ENCODE measurements at regions not wholly inside any gene's neighbourhood (a gene's known extent, or its start where the extent isn't known, plus 50 kb on each side); places are given as distances from the start of the nearest gene placed in this dataset.
A peak's percentile ranks its signal among the peaks of the same experiment; 100 is the strongest.
"Not testable (repeated sequence)": the region's sequence is repeated elsewhere in the genome, so short reads cannot be mapped to it uniquely, and the experiment has no call there.

DNA sequence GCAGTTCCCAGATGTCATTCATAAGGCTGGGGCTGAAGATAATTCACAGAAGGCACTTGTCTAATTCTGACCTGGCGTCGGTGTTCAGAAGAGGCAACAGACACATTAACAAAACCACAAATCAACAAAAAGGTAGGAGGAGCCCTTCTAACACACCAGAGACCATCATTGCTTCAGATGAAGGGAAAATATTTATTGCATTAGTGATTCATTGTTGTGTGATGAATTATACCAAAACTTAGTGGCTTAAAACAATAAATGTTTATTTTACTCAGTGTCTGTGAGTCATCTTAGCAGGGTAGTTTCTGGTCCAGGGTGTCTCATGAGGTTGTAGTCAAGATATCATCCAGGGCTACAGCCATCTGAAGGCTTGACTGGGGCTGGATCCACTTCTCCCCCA is 91.3 kb upstream of the KIF2A start:
- H3K36me3 Mint-ChIP-seq (ENCODE audit: insufficient read depth): no peaks in the 10 kb centered on the region
- no peak overlapping the region for H3K4me3 Mint-ChIP-seq (ENCODE audit: low read depth)
- no peaks in the 10 kb centered on the region for H3K27me3 Mint-ChIP-seq
- no peak for DNase-seq (ENCODE audit: low spot score, unreplicated experiment)
- TF ChIP-seq, protein P1, sequence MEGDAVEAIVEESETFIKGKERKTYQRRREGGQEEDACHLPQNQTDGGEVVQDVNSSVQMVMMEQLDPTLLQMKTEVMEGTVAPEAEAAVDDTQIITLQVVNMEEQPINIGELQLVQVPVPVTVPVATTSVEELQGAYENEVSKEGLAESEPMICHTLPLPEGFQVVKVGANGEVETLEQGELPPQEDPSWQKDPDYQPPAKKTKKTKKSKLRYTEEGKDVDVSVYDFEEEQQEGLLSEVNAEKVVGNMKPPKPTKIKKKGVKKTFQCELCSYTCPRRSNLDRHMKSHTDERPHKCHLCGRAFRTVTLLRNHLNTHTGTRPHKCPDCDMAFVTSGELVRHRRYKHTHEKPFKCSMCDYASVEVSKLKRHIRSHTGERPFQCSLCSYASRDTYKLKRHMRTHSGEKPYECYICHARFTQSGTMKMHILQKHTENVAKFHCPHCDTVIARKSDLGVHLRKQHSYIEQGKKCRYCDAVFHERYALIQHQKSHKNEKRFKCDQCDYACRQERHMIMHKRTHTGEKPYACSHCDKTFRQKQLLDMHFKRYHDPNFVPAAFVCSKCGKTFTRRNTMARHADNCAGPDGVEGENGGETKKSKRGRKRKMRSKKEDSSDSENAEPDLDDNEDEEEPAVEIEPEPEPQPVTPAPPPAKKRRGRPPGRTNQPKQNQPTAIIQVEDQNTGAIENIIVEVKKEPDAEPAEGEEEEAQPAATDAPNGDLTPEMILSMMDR (IDR thresholded peaks at IDR 0.05; ENCODE audit: unreplicated experiment): no peak
- H3K9me3 Mint-ChIP-seq (ENCODE audit: low read depth): no peaks in the 10 kb centered on the region
- no peak overlapping the region for H3K27ac Mint-ChIP-seq
- H3K4me1 Mint-ChIP-seq (ENCODE audit: low read depth): no peaks in the 10 kb centered on the region

DNA sequence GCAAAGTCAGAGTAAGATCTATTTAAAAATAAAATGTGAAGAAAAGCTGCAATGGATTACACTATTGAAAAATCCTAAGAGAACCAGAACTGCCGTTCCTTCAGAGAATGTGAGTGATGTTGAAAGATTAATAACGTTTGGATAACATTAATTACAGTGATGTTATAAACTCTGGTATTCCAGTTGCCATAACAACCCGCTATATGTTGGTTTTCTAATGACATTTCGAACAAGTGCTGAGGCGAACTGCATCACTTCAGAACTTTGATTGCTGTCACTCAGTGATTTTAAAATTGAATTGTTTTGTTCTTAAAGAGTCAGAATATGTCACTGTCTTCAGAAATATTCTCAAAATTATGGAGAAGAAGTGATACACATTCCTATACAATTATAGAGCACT is 89.4 kb upstream of the KIF2A start:
- H3K9me3 Mint-ChIP-seq (ENCODE audit: low read depth); H3K27ac Mint-ChIP-seq; H3K27me3 Mint-ChIP-seq; H3K4me3 Mint-ChIP-seq (ENCODE audit: low read depth); H3K4me1 Mint-ChIP-seq (ENCODE audit: low read depth); H3K36me3 Mint-ChIP-seq (ENCODE audit: insufficient read depth); DNase-seq (ENCODE audit: low spot score, unreplicated experiment): not testable (repeated sequence)

DNA sequence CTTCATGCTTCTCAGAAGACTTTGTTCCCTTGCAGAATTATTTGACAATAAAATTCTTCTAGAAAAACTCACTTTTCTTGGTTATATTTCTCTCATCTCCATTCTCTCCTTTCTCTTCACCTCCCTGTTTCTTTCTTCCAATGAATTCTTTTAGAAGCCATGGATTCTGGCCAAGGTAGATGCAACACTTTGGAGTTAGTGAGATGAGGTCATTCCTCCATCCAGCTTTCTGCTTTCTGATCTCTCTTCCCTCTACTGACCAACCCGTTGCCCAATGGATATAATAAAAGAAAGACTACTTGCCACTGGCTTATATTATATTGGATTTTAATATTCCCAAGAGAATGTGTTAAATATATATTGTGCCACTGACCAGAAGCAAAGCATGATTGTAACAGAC is 88.9 kb upstream of the KIF2A start:
- not testable (repeated sequence) for H3K36me3 Mint-ChIP-seq (ENCODE audit: insufficient read depth); DNase-seq (ENCODE audit: low spot score, unreplicated experiment); H3K4me1 Mint-ChIP-seq (ENCODE audit: low read depth); H3K27ac Mint-ChIP-seq; H3K4me3 Mint-ChIP-seq (ENCODE audit: low read depth); H3K9me3 Mint-ChIP-seq (ENCODE audit: low read depth); H3K27me3 Mint-ChIP-seq

DNA sequence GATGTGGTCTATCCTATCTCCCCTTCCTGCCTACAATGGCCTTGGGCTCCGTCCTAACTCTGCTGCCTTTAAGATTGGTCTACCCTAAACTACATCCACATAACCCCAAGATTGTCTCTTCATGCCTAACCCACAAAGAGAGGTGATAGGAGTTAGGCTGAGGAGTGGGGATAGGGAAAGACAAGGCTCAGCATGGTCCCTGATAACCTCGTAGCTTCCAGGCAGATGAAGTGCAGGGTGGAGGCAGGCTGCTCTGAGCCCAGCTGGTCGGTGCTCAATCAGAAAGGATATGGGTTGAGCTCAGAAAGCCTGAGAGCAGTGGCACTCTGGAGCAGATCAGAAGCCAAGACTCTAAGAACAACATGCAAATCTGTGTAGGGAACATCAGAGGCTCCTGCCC is 87.1 kb upstream of the KIF2A start:
- not testable (repeated sequence) for H3K36me3 Mint-ChIP-seq (ENCODE audit: insufficient read depth); H3K27ac Mint-ChIP-seq; H3K4me3 Mint-ChIP-seq (ENCODE audit: low read depth); DNase-seq (ENCODE audit: low spot score, unreplicated experiment); H3K4me1 Mint-ChIP-seq (ENCODE audit: low read depth); H3K9me3 Mint-ChIP-seq (ENCODE audit: low read depth); H3K27me3 Mint-ChIP-seq

DNA sequence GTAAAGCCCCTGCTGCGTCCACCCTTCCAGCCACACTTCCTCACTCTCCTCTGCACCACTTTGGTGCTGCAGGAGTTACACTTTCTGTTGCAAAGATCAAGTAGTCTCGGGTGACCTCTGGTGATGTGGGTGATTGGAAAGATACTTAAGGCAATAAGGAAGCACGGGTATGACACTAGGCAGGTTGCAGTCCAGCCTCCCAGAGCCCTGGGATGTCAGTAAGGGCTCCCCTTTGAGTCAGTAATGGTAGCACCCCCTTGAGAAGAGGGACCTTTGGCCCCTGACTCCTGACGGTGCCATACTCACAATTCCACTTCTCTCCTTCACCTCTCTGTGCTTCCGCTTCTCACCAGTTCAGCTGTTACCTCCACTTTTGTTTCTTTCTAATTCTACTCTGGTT is 84.1 kb upstream of the KIF2A start:
- DNase-seq (ENCODE audit: low spot score, unreplicated experiment); H3K9me3 Mint-ChIP-seq (ENCODE audit: low read depth); H3K27me3 Mint-ChIP-seq; H3K4me3 Mint-ChIP-seq (ENCODE audit: low read depth); H3K36me3 Mint-ChIP-seq (ENCODE audit: insufficient read depth); H3K27ac Mint-ChIP-seq; H3K4me1 Mint-ChIP-seq (ENCODE audit: low read depth): not testable (repeated sequence)

DNA sequence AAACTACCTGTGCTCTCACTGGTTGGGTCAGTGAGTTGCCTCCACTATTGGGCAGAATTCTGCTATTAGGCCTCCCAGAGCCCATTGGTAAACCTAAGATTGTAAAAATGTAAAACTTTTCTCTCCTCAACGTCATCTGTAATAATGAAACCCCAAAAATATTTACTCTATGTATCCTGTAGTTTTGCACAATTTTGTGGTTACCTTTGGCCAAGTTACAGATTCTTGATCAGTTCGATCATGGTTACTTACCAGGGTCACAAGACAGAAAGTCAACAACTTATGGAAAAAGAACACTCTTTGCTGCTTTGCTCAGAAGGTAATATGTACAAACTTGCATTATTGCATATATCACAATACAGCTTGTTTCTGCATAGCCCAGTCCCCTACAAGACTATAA is 83.7 kb upstream of the KIF2A start:
- H3K4me3 Mint-ChIP-seq (ENCODE audit: low read depth); H3K36me3 Mint-ChIP-seq (ENCODE audit: insufficient read depth): not testable (repeated sequence)

DNA sequence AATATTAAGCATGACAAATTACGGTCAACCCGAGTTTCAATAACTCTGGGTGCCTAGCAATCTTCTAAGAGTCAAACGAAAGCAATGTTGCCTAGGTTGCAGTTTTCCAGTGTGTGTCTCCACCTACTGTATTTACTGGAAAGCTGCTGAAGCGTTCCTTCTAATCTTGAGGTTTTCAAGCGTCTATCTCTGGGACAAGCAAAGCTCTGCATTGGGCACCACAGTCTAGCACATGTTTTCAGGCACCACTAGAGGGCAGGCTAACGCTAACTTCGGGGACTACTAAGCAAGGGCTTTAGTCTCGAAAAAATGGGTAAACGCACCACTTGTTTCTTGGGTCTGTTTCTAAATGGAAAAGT is 82.7 kb upstream of the KIF2A start:
- not testable (repeated sequence) for H3K27ac Mint-ChIP-seq; H3K36me3 Mint-ChIP-seq (ENCODE audit: insufficient read depth); H3K9me3 Mint-ChIP-seq (ENCODE audit: low read depth); H3K4me1 Mint-ChIP-seq (ENCODE audit: low read depth); H3K4me3 Mint-ChIP-seq (ENCODE audit: low read depth); H3K27me3 Mint-ChIP-seq
- DNase-seq (ENCODE audit: low spot score, unreplicated experiment): peak; percentile 41
- TF ChIP-seq, protein P1 (IDR thresholded peaks at IDR 0.05; ENCODE audit: unreplicated experiment): peak; percentile 63

More for the DNA sequence above, 83.7 kb upstream of the KIF2A start:
- H3K27me3 Mint-ChIP-seq; H3K4me1 Mint-ChIP-seq (ENCODE audit: low read depth); H3K27ac Mint-ChIP-seq; DNase-seq (ENCODE audit: low spot score, unreplicated experiment); H3K9me3 Mint-ChIP-seq (ENCODE audit: low read depth): not testable (repeated sequence)

DNA sequence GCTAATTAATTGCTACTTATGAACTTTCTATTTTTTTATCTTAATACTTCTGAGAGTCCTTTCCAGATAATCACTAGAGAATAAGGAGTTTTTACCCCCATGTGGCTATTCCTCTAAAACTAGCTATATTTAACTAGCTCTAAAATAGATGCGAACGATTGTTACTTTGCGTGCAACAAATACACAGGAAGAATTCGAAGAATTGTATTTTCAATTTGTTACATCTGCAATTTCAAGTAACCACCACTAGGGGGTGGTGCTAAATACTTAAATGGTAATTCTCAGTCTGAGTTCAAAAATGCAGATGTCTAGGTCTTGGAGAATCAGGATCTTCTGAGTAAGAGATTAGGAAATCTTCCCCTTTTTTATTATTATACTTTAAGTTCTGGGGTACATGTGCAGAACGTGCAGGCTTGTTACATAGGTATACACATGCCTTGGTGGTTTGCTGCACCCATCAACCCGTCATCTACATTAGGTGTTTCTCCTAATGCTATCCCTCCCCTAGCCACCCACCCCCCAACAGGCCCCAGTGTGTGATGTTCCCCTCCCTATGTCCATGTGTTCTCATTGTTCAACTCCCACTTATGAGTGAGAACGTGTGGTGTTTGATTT is 80.9 kb upstream of the KIF2A start:
- TF ChIP-seq, protein P1 (IDR thresholded peaks at IDR 0.05; ENCODE audit: unreplicated experiment): peak; percentile 57
- H3K36me3 Mint-ChIP-seq (ENCODE audit: insufficient read depth); H3K9me3 Mint-ChIP-seq (ENCODE audit: low read depth); H3K27ac Mint-ChIP-seq; H3K27me3 Mint-ChIP-seq; H3K4me3 Mint-ChIP-seq (ENCODE audit: low read depth); DNase-seq (ENCODE audit: low spot score, unreplicated experiment); H3K4me1 Mint-ChIP-seq (ENCODE audit: low read depth): not testable (repeated sequence)

DNA sequence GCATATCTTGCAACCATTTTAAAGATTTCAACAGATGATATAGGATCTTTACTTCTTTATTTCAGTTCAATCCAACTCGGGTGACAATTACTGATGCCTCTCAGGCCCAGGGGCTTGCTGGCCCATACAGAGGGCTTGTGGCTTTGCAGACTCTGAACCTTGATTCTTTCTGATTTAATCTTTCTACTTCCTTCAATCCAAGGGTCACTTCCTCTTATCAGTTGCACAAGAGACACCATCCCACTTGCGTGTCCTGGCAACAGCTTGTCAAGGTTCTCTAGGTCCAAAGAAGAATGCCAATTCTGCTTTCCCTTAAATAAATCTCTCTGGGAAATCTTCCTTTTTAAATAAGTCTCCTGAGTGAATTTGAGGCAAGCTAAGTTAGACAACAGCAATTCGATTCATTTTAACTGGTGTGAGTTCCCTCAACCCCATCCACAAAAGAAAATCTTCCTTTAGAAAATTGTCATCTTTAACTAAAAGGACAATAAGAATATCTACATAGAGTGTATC is 75.1 kb upstream of the KIF2A start:
- not testable (repeated sequence) for H3K4me1 Mint-ChIP-seq (ENCODE audit: low read depth); H3K9me3 Mint-ChIP-seq (ENCODE audit: low read depth); H3K36me3 Mint-ChIP-seq (ENCODE audit: insufficient read depth); H3K27ac Mint-ChIP-seq; H3K27me3 Mint-ChIP-seq; DNase-seq (ENCODE audit: low spot score, unreplicated experiment); H3K4me3 Mint-ChIP-seq (ENCODE audit: low read depth)
